Vagina (tissue), 2 donors: ENCODE measurements at regions not wholly inside any gene's neighbourhood (a gene's known extent, or its start where the extent isn't known, plus 50 kb on each side); places are given as distances from the start of the nearest gene placed in this dataset.
"Not testable (repeated sequence)": the region's sequence is repeated elsewhere in the genome, so short reads cannot be mapped to it uniquely, and the experiment has no call there.

Experiments
- DNase-seq, 2 donors: peaks; one replicate each; pipeline ENCODE4 v3.0.0-alpha.2; 2017; ENCODE audit errors: extremely low spot score in 2 of 2
- H3K27ac ChIP-seq: fragments of 200-600 bp; sonication (generic); one replicate; pipeline ENCODE4 v1.5.1; 2019
- H3K27me3 ChIP-seq: fragments of 200-600 bp; sonication (generic); one replicate; pipeline ENCODE4 v1.5.1; 2019
- H3K36me3 ChIP-seq, 2 donors: fragments of 200-600 bp; sonication (generic); one replicate each; pipeline ENCODE4 v1.5.1; 2017 to 2019
- H3K4me1 ChIP-seq: fragments of 200-600 bp; sonication (generic); one replicate; pipeline ENCODE4 v1.5.1; 2019
- H3K4me3 ChIP-seq, 2 donors: fragments of 200-600 bp; sonication (generic); 1 replicate in 1 of 2; 2 replicates in 1 of 2; pipeline ENCODE4 v1.5.1; 2016 to 2019
- H3K9me3 ChIP-seq: fragments of 200-600 bp; sonication (generic); one replicate; pipeline ENCODE4 v1.5.1; 2019
- CTCF ChIP-seq, 3 experiments: fragments of 450-650 bp in 2 of 3; fragments of 200-600 bp in 1 of 3; sonication (generic) in 1 of 3; IDR thresholded peaks; one replicate each; pipeline ENCODE4 v1.5.1; 2017 to 2019; ENCODE audit warnings: antibody characterized with exemption in 3 of 3, mild to moderate bottlenecking in 2 of 3, moderate library complexity in 2 of 3
- POLR2A ChIP-seq, 2 donors: fragments of 450-650 bp; IDR thresholded peaks; one replicate each; pipeline ENCODE4 v1.6.1; 2017; ENCODE audit warnings: antibody characterized with exemption in 2 of 2, mild to moderate bottlenecking in 2 of 2, moderate library complexity in 2 of 2
- POLR2AphosphoS5 ChIP-seq, 2 donors: sonication (generic); formaldehyde crosslinking; IDR thresholded peaks; one replicate each; pipeline ENCODE4 v1.9.0; 2017; ENCODE audit warnings: antibody characterized with exemption in 2 of 2, mild to moderate bottlenecking in 2 of 2, low read depth in 1 of 2; ENCODE audit not compliant: insufficient read depth in 1 of 2
- intact Hi-C: fragments of 100-400 bp; cut with DNase I; formaldehyde crosslinking; loops from one replicate; pipeline ENCODE4 v1.15.1; 2023

- no peaks in the 10 kb centered on the region for H3K4me1 ChIP-seq
- no peaks in the 10 kb centered on the region for H3K27me3 ChIP-seq
- H3K9me3 ChIP-seq = no peaks in the 10 kb centered on the region
- intact Hi-C loops = no loop called here
- no peak for DNase-seq
- no peak overlapping the region for H3K4me3 ChIP-seq
- no peak overlapping the region for H3K27ac ChIP-seq
- TF ChIP-seq POLR2A (IDR thresholded peaks at IDR 0.05) (no peak), POLR2AphosphoS5 (IDR thresholded peaks at IDR 0.05; ENCODE audit: insufficient read depth in 1 of 2, low read depth in 1 of 2) (no peak), CTCF (IDR thresholded peaks at IDR 0.05) (no peak)
- no peaks in the 10 kb centered on the region for H3K36me3 ChIP-seq
Measured at GRCh38 chr2:230601510-230601909, 111.1 kb upstream of the CAB39 start.

- TF ChIP-seq POLR2AphosphoS5 (IDR thresholded peaks at IDR 0.05; ENCODE audit: insufficient read depth in 1 of 2, low read depth in 1 of 2) = no peak
- TF ChIP-seq CTCF (IDR thresholded peaks at IDR 0.05) = no peak
- no peak for TF ChIP-seq POLR2A (IDR thresholded peaks at IDR 0.05)
- DNase-seq = no peak
- no peaks in the 10 kb centered on the region for H3K9me3 ChIP-seq
- H3K36me3 ChIP-seq = no peaks in the 10 kb centered on the region
- H3K27me3 ChIP-seq = no peaks in the 10 kb centered on the region
- H3K4me1 ChIP-seq = no peaks in the 10 kb centered on the region
- H3K27ac ChIP-seq = no peak overlapping the region
- intact Hi-C loops = no loop called here
- no peak overlapping the region for H3K4me3 ChIP-seq
Measured at GRCh38 chr2:230602562-230603230, 109.9 kb upstream of the CAB39 start.

- H3K4me1 ChIP-seq, H3K36me3 ChIP-seq, H3K4me3 ChIP-seq, H3K9me3 ChIP-seq, H3K27me3 ChIP-seq, DNase-seq, H3K27ac ChIP-seq, intact Hi-C loops: not testable (repeated sequence)
Measured at GRCh38 chr2:230603317-230603716, 109.3 kb upstream of the CAB39 start.

GRCh38 chr2:230604158-230604557 lies 108.5 kb upstream of the CAB39 start:
- H3K4me3 ChIP-seq, intact Hi-C loops, H3K36me3 ChIP-seq, H3K27ac ChIP-seq, H3K4me1 ChIP-seq, H3K27me3 ChIP-seq, DNase-seq, H3K9me3 ChIP-seq: not testable (repeated sequence)

- no peaks in the 10 kb centered on the region for H3K9me3 ChIP-seq
- H3K27ac ChIP-seq = no peak overlapping the region
- DNase-seq = no peak
- H3K36me3 ChIP-seq = no peaks in the 10 kb centered on the region
- intact Hi-C loops = loop anchor here (10.0 kb wide), 1 partner anchor 599 kb away; no protein-coding TSS in a partner anchor
- no peaks in the 10 kb centered on the region for H3K27me3 ChIP-seq
- no peaks in the 10 kb centered on the region for H3K4me1 ChIP-seq
- no peak for TF ChIP-seq POLR2A (IDR thresholded peaks at IDR 0.05)
- no peak for TF ChIP-seq POLR2AphosphoS5 (IDR thresholded peaks at IDR 0.05; ENCODE audit: insufficient read depth in 1 of 2, low read depth in 1 of 2)
- no peak for TF ChIP-seq CTCF (IDR thresholded peaks at IDR 0.05)
- H3K4me3 ChIP-seq = no peak overlapping the region
Measured at GRCh38 chr2:230614040-230614439, 98.6 kb upstream of the CAB39 start.

GRCh38 chr2:230614913-230615332 lies 97.7 kb upstream of the CAB39 start:
- DNase-seq = no peak
- H3K27ac ChIP-seq = no peak overlapping the region
- TF ChIP-seq POLR2AphosphoS5 (IDR thresholded peaks at IDR 0.05; ENCODE audit: insufficient read depth in 1 of 2, low read depth in 1 of 2) (no peak), POLR2A (IDR thresholded peaks at IDR 0.05) (no peak), CTCF (IDR thresholded peaks at IDR 0.05) (no peak)
- no peaks in the 10 kb centered on the region for H3K9me3 ChIP-seq
- H3K4me3 ChIP-seq = no peak overlapping the region
- intact Hi-C loops = loop anchor here (10.0 kb wide), 1 partner anchor 600 kb away; no protein-coding TSS in a partner anchor
- H3K36me3 ChIP-seq = no peaks in the 10 kb centered on the region
- H3K27me3 ChIP-seq = no peaks in the 10 kb centered on the region
- no peaks in the 10 kb centered on the region for H3K4me1 ChIP-seq

- H3K9me3 ChIP-seq, H3K4me3 ChIP-seq, DNase-seq, H3K36me3 ChIP-seq, H3K27ac ChIP-seq, H3K4me1 ChIP-seq, H3K27me3 ChIP-seq: not testable (repeated sequence)
- intact Hi-C loops = loop anchor here (10.0 kb wide), 1 partner anchor 602 kb away; no protein-coding TSS in a partner anchor
Measured at GRCh38 chr2:230617256-230617706, 95.4 kb upstream of the CAB39 start.
